Right atrium auricular region (tissue), 2 donors: ENCODE measurements at regions not wholly inside any gene's neighbourhood (a gene's known extent, or its start where the extent isn't known, plus 50 kb on each side); places are given as distances from the start of the nearest gene placed in this dataset.
"Not testable (repeated sequence)": the region's sequence is repeated elsewhere in the genome, so short reads cannot be mapped to it uniquely, and the experiment has no call there.

Experiments
- DNase-seq: peaks from one replicate; pipeline ENCODE4 v3.0.0-alpha.2; 2019; ENCODE audit warnings: low spot score
- H3K27ac ChIP-seq, 2 donors: fragments of 200-600 bp; sonication (generic); 1 replicate in 1 of 2; 2 replicates in 1 of 2; pipeline ENCODE4 v1.5.1; 2016 to 2019
- H3K27me3 ChIP-seq, 2 donors: fragments of 200-600 bp; sonication (generic); one replicate each; pipeline versions ENCODE4 v1.5.1 to v1.6.0; 2017 to 2019
- H3K36me3 ChIP-seq: fragments of 200-600 bp; sonication (generic); one replicate; pipeline ENCODE4 v1.5.1; 2016
- H3K4me1 ChIP-seq, 2 donors: fragments of 200-600 bp; sonication (generic); one replicate each; pipeline versions ENCODE4 v1.5.1 to v1.6.0; 2017 to 2019
- H3K4me3 ChIP-seq, 2 donors: fragments of 200-600 bp; sonication (generic); 1 replicate in 1 of 2; 2 replicates in 1 of 2; pipeline ENCODE4 v1.5.1; 2017 to 2019; ENCODE audit warnings: mild to moderate bottlenecking in 1 of 2, moderate library complexity in 1 of 2
- H3K9me3 ChIP-seq, 2 donors: fragments of 200-600 bp; sonication (generic); one replicate each; pipeline ENCODE4 v1.5.1; 2019
- TF ChIP-seq, protein P1 (sequence below), 2 donors: fragments of 200-600 bp; sonication (generic); IDR thresholded peaks; one replicate each; pipeline ENCODE4 v1.5.1; 2019; ENCODE audit warnings: antibody characterized with exemption in 2 of 2

DNA sequence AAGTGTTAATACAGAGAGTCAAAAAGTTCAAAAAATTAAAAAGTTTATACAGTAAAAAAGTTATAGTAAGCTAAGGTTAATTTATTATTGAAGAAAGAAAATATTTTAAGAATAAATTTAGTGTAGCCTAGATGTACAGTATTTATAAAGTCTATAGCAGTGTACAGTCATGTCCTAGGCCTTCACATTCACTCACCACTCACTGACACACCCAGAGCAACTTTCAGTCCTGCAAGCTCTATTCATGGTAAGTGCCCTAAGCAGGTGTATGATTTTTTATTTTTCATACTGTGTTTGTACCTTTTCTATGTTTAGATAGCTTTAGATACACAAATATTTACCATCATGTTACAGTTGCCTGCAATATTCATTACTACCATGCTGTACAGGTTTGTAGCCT, 108.9 kb downstream of the FHIP1A start:
- no peaks in the 10 kb centered on the region for H3K9me3 ChIP-seq
- no peak overlapping the region for H3K27ac ChIP-seq
- H3K36me3 ChIP-seq = no peaks in the 10 kb centered on the region
- H3K27me3 ChIP-seq = no peaks in the 10 kb centered on the region
- no peak overlapping the region for H3K4me3 ChIP-seq
- DNase-seq = no peak
- TF ChIP-seq, protein P1, sequence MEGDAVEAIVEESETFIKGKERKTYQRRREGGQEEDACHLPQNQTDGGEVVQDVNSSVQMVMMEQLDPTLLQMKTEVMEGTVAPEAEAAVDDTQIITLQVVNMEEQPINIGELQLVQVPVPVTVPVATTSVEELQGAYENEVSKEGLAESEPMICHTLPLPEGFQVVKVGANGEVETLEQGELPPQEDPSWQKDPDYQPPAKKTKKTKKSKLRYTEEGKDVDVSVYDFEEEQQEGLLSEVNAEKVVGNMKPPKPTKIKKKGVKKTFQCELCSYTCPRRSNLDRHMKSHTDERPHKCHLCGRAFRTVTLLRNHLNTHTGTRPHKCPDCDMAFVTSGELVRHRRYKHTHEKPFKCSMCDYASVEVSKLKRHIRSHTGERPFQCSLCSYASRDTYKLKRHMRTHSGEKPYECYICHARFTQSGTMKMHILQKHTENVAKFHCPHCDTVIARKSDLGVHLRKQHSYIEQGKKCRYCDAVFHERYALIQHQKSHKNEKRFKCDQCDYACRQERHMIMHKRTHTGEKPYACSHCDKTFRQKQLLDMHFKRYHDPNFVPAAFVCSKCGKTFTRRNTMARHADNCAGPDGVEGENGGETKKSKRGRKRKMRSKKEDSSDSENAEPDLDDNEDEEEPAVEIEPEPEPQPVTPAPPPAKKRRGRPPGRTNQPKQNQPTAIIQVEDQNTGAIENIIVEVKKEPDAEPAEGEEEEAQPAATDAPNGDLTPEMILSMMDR (IDR thresholded peaks at IDR 0.05) = no peak
- no peaks in the 10 kb centered on the region for H3K4me1 ChIP-seq

DNA sequence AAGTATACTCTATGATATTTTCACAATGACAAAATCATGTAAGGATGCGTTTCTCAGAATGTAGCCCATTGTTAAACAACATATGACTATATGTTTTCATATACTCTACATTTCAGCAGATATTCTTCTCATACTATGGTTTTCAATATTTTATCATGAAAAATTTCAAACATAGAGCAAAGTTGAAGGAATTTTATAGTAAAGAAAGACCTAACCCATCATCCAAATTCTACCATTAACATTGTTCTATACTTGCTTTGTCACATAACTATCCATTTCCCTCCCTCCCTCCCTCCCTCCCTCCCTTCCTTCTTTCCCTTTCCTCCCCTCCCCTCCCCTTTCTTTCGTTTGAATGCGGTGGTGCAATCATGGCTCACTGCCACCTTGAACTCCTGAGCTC, 109.4 kb downstream of the FHIP1A start:
- no peaks in the 10 kb centered on the region for H3K9me3 ChIP-seq
- TF ChIP-seq, protein P1 (IDR thresholded peaks at IDR 0.05) = no peak
- H3K36me3 ChIP-seq = no peaks in the 10 kb centered on the region
- no peaks in the 10 kb centered on the region for H3K27me3 ChIP-seq
- DNase-seq = no peak
- H3K4me3 ChIP-seq = no peak overlapping the region
- H3K27ac ChIP-seq = no peak overlapping the region
- H3K4me1 ChIP-seq = no peaks in the 10 kb centered on the region

DNA sequence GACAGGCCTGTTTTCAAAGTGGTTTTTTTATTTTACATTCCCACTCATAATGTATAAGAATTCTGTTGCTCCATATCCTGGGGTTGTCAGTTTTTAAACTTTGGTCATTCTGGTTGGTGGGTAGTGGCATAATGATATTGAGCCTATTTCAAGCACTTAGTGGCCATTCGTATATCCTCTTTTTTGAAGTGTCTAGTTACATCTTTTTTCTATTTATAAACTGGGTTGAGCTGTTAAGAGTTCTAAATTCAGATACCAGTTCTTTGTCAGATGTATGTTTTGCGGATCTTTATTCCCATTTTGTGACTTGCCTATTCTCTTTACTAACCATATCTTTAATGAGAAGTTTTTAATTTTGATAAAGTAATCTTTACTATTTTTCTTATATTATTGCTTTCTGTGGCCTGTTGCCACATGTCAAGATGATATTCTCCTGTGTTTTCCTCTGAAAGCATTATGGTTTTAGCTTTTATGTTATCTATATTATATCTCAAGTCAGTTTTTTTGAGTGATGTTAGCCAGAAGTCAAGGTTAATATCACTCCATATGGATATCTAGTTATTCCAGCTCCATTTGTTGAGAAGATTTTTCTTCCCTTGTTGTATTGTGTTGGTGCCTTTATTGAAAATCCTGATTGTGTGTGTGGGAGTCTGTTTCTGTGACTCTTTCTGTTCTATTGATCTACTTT, 110.9 kb downstream of the FHIP1A start:
- no peak overlapping the region for H3K27ac ChIP-seq

DNA sequence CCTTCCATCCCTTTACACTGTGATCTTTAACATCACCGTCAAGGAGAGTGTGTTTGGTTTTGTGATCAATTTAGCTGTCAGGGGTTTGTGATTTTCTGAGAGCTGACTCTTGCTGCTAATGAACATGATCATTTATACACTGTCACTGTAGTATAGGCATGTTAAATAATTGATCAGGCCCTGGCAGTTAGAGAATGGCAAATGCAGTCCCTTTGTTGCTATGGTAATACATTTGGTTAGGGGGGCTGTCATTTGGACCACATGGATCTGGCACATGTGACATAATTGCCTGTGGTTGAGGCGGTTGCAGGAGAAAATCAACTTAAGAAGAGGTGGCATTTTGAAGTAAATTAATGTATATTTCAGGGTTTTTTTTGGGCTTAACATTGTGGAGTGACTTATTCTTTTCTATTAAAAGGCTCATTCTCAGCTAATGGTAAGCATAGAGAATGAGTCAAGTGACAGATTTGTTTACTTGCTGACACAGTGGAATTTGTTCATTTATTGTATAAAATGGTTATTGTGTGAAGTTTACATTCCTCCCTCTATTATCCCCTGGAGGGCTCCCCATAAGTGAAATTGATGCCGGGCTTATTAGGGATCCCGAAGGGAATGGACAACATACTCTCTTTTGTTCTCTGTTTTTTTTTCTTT, 114.0 kb downstream of the FHIP1A start:
- H3K36me3 ChIP-seq = no peaks in the 10 kb centered on the region
- no peak overlapping the region for H3K27ac ChIP-seq
- no peaks in the 10 kb centered on the region for H3K9me3 ChIP-seq
- H3K27me3 ChIP-seq = no peaks in the 10 kb centered on the region
- DNase-seq = no peak
- H3K4me1 ChIP-seq = no peaks in the 10 kb centered on the region
- TF ChIP-seq, protein P1 (IDR thresholded peaks at IDR 0.05) = no peak
- no peak overlapping the region for H3K4me3 ChIP-seq

More for the DNA sequence above, 110.9 kb downstream of the FHIP1A start:
- Histone ChIP-seq H3K27me3 (no peaks in the 10 kb centered on the region), H3K4me3 (no peak overlapping the region), H3K9me3 (no peaks in the 10 kb centered on the region), H3K4me1 (no peaks in the 10 kb centered on the region), H3K36me3 (no peaks in the 10 kb centered on the region)
- TF ChIP-seq, protein P1 (IDR thresholded peaks at IDR 0.05) = no peak
- no peak for DNase-seq

DNA sequence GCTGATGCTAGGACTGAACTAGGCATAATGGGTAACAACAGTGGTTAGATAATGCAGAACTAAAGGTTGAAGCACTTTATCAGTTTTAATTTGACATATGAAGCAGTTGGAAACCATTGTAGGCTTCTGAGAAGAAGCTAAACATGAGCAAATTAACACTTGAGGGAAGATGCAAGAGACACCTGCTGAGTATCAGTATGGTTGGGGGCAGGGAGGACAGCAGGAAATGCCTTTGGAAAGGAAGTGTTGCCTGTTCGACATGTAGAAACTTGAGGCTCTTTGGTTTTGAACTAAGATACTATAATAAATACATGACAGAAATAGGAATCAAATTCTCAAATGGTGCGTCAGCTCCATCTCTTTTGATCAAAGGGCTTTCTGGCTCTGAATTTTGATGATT, 115.6 kb downstream of the FHIP1A start:
- no peaks in the 10 kb centered on the region for H3K4me1 ChIP-seq
- no peak overlapping the region for H3K4me3 ChIP-seq
- no peak overlapping the region for H3K27ac ChIP-seq
- TF ChIP-seq, protein P1 (IDR thresholded peaks at IDR 0.05) = no peak
- H3K27me3 ChIP-seq = no peaks in the 10 kb centered on the region
- no peak for DNase-seq
- no peaks in the 10 kb centered on the region for H3K9me3 ChIP-seq
- no peaks in the 10 kb centered on the region for H3K36me3 ChIP-seq

DNA sequence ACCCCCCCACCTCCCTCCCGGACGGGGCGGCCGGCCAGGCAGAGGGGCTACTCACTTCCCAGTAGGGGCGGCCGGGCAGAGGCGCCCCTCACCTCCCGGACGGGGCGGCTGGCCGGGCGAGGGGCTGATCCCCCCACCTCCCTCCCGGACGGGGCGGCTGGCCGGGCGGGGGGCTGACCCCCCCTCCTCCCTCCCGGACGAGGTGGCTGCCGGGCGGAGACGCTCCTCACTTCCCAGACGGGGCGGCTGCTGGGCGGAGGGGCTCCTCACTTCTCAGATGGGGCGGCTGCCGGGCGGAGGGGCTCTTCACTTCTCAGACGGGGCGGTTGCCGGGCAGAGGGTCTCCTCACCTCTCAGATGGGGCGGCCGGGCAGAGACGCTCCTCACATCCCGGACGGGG, 117.5 kb downstream of the FHIP1A start:
- H3K4me3 ChIP-seq, H3K27ac ChIP-seq, H3K4me1 ChIP-seq, DNase-seq, H3K27me3 ChIP-seq, H3K36me3 ChIP-seq, H3K9me3 ChIP-seq: not testable (repeated sequence)
